RPMI7951 (cell line): ENCODE measurements at regions not wholly inside any gene's neighbourhood (a gene's known extent, or its start where the extent isn't known, plus 50 kb on each side); places are given as distances from the start of the nearest gene placed in this dataset.

ENCODE experiments used
- DNase-seq: peaks from one replicate; pipeline ENCODE4 v3.0.0-alpha.2; 2012; ENCODE audit warnings: low read depth

DNA sequence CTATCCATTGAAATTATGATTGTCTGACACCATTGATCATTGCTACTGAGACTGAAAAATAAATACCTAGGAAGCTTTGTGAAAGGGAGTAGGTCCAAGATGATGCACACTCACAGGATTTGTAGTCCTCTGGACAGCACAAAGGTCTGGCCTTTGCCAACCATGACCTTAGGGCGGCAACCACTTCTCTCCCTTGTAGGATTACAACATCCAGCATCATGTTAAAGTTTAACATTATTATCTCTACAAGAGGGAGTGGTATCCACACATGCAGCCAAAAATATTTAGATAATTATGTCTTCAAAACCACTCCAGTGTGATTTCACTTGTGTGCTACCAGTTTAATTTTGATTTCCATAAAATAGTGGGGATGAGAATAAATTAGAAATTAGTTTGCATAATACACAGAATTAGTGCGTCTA lies 51.1 kb upstream of the NHSL1 start:
- no peak for DNase-seq

DNA sequence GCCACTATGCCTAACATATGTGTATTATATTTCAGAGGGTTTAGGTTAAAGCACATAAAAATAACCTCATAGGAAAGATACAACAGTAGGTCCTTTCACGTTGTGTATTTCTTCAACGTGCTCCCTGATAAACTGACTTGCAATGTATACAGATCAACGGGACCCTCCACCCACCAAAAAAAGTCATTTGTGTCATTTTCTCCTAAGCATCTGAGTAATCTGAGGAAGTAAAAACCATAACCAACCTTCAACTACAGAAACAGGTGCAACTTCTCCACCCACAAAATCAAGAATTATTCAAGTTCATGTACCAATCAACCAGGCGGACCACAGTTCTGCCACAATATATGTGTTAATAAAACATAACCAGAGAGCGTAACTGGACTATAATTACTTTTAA lies 54.9 kb upstream of the NHSL1 start:
- DNase-seq, result no peak

DNA sequence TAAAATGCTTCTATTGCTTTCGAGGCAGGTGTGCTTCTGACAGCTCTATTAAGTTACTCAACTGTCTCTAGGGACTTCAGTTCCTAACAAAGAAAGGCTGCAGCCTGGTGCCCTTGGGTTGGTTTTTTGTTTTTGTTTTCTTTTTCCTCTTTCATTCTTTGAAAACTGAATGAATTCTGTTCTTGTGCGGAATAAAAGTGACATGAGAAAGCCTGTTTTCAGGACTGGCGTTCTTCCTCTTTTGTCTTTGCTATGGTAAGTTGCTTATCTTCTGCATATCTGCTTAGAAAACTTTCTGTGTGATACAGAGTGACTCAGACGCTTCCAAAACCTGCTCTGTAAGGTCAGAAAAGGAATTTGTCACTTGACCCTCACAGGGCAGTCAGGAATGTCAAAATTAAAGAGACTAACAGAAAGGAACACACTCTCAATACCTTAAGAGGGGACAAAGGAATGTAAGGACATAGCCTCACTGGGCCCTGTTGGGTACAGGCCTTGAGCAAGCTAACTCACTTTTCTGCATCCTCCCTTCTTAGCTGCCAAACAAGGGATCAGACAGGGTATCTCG lies 56.2 kb upstream of the NHSL1 start:
- peak; percentile 68 for DNase-seq

DNA sequence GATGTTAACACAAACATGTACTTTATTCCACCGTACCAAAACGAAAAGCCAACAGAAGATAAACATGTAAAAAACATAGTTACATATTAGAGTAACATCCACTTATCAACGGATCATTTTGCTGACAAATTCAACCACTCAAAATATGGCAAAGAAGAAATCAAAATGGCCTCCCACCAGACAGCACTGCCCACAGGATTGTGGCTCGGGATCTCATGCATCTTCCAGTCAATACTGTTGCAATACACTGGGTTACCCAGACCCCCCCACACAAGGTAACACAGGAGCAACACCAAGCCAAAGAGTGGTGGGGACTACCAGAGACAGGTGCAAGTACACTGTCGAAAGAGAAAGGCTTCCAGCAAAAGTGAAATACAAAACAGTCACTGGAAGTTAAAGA lies 57.9 kb upstream of the NHSL1 start:
- DNase-seq, result no peak

DNA sequence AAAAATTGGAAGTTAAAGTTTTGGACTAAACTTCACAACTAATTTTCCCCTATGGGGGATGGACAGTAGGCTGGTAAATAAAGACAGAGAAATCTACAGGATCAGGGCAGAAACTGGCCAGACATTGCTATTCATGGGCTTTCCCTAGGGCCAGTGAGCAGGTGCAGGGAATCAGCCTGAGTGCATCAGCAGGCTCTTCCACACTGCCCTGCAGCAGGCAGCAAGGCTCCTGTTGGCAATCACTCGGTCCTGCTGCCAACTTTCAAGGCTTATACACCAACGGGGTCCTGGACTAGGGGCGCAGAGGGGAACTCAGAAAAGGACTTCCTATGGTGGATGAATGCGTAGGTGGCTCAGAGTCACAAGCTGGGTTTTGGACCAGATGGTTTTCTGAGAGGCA lies 59.8 kb upstream of the NHSL1 start:
- DNase-seq, result no peak

DNA sequence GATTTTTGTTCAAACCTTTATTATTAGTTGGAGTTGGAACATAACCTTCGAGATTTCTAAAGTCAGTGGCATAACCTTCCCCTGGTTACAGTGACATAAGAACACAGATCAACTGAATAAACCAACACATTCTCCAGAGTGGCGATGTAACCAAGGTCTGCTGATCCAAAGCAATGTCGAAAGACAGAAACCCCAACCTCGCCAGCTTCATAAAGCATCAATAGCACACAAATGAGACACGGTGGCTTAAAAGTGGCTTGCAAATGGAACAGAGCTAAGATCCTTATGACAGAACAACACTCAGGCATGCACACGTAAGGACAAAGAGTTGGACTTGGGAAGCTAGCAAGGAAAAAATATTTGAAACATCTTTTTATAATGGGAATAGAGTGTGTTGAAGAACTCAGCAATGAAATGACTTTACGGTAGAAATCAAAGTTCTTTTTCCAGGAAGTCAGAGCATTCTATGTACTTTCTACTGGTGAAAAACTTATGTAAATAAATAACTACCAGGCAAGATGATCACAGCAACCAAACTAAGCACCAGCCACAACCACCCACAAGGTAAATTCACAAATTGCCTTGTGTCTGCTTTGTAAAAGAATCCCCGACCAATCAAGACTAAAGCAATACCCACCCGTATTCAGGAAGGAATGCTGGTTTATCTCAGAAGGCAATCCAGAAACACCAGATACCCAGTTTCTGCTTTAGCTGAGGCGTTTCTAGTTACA lies 61.0 kb upstream of the NHSL1 start:
- DNase-seq, result no peak

DNA sequence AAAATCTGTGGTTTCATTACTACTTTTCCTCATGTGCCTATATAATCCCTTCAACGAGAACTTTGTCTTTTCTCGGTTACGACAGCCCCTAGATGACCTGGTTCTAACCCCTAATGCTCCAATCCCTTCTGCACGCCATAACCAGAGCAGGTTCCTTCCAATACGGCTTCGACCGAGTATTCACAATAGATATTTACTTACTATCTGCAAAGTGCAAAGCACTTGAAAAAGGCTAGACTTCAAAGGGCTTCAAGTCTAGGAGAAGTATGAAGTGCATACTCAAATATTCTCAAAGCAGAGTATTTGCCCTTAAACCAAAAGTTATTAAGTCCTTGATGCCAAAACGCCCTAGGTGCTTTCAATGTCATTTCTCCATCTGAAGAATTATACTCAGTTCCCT lies 63.4 kb upstream of the NHSL1 start:
- DNase-seq, result no peak

DNA sequence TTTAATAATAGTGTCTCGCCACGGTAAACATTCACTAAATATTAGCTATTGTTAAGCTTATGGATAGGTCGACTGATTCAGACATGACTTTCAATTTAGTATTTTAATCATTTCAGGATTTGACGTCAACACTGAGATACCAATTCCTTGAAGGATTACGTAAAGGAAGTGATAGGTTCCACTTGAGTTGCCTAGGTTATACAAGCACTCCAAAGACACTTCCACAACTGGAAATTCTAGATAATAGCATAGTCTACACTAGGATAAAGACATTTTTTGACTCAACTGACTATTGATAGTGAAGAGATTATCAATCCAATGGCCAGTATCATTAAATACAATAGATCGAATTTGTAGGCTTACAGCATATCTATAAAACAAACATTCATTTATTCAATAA lies 63.9 kb upstream of the NHSL1 start:
- DNase-seq, result no peak

DNA sequence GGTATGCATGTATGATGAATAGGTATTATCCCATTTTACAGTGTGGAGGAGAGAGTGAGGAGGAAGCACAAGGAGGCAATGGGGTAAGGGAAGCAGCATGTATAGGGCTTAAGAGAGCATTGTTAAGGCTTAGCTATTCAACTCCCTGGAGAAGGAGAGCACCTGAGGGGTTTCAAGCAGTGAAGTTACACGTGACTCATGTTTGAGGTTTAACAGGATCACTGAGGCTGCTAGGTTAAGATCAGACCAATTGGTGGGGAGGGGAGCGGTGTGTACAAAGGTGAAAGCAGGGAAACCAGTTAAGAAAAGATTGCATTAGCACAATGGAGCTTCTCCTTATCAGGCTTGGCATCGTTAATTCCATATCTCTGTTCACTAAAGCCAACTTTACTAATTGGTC lies 64.4 kb upstream of the NHSL1 start:
- no peak for DNase-seq

DNA sequence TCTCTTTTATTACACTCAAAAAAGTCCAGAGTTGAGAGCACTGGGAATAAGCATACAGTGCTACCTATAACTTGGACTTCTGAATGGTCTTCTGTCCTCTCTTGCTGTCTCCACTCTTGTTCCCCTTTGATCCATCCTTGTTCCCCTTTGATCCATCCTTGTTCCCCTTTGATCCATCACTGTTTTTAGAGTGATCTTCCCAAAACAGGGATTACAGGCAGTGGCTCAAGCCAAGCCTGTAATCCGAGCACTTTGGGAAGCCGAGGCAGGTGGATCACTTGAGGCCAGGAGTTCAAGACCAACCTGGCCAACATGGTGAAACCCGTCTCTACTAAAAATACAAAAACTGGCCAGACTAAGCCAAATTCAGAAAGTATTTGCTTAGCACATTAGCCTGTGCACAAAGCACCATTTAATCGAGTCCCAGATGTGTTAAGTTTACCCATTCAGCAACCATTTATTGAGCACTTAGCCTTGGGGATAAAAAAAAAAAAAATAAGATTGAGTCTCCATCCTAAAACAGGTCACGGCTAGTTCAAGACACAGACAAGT lies 65.0 kb upstream of the NHSL1 start:
- DNase-seq, result no peak

DNA sequence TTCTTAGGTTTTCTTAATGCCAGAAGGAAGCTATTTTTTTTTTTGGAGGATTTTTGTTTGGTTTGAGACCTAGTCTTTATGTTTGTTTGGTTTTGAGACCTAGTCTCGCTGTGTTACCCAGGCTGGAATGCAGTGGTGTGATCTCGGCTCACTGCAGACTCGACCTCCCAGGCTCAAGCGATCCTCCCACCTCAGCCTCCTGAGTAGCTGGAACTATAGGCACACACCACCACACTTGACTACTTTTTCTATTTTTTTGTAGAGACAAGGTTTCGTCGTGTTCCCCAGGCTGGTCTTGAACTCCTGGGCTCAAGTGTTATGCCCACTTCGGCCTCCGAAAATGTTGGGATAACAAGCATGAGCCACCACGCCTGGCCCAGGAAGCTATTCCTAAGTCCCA lies 67.8 kb upstream of the NHSL1 start:
- DNase-seq, result no peak

DNA sequence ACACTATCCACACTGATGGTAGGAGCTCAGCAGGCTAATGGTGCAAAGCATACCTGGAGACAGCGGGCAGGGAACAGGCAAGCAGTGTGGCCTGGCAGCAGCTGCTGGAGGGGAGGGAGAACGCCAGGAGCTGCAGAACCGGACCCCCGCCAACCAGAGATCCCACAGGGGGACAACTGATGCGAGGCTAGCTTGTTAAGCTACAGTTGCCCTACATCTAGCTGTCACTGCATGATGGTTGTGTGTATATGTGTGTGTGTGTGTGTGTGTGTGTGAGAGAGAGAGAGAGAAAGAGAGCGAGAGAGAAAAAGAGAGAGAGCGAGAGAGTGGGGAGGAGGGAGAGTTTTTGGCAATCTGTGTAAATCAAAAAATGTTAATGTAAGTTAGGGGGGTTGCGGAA lies 69.7 kb upstream of the NHSL1 start:
- no peak for DNase-seq

DNA sequence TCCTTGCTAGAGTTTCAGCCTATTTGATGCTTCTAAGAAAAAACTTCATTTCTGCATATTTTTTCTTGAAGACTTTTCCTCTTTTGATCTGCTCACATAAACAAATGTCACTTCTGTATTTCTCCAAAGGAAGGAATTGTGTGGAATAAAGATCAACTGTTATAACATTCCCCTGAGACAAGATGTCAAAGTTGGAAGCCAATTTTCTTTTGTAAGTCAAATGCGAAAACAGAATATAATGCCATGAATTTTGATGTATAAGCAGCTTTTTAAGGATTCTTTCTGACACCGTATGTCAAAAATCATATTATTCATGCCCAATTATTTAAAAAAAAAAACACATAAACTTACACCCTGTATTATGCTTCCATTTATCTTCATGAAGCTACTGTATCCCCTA lies 70.3 kb upstream of the NHSL1 start:
- no peak for DNase-seq

DNA sequence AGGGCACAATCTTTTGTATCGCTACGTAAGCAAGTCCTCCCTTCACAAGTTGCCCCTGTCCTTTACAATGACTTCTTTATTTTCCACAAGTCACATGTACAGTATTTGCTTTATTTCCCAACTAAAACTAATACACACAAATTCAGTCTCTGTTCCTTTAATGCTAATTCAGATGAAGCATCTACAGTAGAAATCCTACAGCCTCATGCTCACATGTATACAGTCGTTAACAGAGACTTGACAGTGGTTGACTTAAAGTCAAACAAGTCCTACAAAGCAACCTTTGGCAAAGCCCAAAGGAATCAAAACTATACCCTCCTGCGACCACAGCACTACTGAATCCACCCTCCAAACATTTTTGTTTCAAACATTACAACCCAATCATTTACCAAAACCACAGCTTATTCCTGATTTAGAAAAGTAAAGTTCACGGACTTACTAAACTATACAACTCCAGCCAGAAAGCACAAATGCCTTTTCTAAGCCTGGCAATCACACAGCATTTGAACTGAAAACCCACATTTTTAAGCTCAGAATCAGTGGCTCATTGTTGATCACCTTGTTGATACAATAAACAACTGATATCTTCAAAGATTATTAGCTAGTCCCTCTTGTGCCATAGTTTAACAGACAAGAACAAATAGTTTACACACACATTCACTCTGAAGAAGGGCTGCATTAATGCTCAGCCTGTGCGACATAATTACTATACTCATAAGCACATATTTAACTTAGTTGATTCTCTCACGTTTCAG lies 70.9 kb upstream of the NHSL1 start:
- no peak for DNase-seq

DNA sequence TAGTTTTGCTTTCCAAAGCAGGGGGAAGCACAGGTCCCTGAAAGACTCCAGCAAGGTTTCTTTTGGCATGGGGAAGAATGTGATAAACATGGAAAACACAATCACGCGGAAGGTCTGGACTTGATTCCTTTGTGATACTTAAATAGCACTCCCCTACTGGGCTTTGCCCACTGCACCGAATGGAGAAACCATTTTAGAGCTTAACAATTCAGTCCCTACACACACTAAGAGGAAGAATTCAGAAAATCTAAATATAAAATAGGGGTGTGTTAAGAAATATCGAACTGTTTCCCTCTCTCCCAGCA lies 71.4 kb upstream of the NHSL1 start:
- no peak for DNase-seq

DNA sequence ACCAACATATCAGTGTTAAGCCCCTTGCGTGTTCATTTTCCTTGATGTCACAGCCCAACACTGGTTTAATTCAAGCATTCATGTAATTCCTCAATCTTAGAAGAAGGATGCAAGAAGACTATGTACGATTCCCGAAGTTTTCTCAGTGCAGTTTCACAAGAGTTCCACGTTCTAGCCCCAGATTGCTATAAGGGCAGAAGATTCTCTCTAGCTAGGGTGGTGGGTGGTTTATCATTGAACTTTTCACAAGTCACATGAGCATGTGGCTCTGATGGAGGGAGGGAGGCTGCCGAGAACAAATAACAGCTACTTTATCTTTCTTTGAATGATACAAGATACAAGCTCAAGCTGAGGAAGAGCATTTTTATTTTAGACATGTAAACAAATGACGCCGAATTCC lies 71.9 kb upstream of the NHSL1 start:
- no peak for DNase-seq

DNA sequence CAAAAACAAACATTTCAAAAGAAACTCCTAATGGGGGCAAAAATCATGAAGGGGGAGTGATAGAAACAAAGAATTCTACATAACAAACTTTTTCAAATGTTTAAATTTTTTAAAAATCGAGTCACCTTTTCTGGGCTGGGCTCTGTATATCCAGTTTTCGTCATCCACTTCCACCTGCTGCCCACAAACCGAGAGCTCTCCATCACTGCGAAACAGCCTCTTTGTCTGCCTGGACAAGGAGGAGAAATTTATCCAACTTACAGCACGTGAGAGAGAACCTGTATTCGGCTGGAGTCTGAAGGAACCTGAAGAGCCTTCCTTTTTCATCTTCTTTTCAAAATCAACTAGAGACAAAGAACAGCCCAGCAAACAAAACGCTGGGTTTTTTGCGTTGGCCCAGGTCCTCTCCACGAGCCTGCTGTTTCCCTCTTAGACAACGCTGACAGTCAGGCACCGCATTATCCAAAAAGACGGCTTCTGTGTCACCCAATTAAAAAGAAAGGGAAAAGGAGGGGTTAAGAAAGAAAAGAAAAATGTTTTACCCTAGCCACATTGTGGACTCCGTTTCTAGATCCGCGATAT lies 72.4 kb upstream of the NHSL1 start:
- DNase-seq, result no peak

DNA sequence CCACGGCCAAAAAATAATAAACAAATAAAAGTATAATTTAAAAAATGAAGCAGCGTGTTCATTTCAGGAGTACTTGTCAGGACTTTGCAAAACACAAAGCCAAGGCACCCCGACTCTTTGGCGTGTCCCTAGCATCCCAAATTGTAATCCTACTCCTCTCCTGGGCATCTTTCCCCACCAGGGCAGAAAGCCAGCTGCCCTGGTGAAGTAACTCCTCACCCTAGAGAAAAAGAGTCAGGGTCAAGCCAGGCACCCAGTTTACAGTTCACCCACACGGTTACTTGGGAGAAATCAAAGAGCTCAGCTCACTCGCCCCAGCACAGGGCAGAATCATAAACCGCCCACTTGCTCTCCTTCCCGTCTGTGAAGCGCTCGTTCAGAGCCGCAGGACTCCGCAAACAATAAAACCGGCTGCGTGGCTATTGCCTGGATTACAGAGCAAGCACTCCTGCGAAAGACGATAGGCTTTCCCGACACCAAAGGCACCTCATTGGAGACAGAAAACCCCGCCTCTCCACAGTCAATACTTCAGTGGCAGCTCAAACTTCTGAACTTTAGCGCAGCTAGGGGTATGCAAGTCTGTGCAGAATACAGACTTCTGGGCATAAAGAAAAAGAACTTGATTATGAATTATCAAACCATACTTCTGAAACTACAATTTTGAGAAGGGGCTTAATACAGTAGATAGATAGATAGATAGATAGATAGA lies 73.0 kb upstream of the NHSL1 start:
- peak; percentile 76 for DNase-seq

DNA sequence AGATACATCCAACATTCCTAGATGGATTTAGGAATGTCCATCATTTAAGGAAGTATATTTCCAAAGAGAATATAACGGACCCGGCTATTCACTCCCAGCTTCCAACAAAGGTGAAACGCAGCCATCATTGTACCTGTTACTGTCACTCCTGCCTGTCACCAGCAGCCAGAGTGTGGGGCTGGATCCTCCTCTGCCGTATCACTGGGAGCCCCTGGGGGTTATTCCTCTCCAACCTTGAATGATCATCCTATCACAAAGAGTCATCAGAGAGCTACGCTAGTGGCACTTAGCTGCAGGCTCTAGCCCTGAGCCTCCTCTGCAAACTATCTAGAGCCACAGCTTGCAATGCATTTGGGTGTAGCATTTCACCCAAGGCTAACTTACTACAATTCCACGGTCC lies 73.6 kb upstream of the NHSL1 start:
- DNase-seq, result no peak

DNA sequence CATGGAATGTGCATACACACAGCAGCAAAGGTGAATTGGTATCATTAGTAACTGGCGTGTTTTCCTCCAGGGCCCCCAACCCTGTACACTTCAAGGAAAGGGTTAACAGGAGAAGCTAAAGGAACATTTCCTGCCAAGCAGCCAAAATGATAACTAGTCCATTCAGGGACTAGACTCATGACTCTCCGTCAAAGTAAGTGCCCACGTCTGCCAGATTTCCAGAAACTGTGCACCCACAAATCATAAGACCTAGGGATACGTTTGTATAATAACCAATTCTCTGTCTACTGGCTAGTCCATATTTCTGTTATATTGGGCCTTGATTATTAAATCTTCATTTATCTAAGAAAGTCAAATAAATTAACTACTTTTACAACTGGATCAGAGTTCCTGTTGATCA lies 76.0 kb upstream of the NHSL1 start:
- no peak for DNase-seq

DNA sequence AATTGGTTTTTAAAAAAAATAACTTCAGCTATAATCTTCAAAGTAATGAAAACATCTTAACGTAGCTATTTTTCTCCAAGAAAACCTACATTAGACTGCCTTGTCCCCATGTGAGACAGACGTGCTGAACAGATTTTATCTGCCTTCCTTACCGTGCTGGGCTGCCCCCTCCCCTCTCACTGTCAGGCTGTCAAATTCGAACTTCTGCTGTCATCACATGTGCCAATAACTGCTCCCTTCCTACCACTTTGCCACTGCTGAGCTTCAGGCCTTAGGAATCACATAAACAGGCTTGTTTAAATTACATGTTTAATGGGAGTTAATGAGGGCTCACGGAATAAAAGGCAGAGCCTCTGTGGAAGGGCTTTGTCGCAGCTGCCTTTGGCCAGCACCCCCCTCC lies 77.0 kb upstream of the NHSL1 start:
- no peak for DNase-seq
